Kidney (tissue), 13 donors: ENCODE measurements at regions not wholly inside any gene's neighbourhood (a gene's known extent, or its start where the extent isn't known, plus 50 kb on each side); places are given as distances from the start of the nearest gene placed in this dataset.

Experiments
- DNase-seq, 5 donors: peaks; one replicate each; pipeline ENCODE4 v3.0.0-alpha.2; 2013 to 2020
- FAIRE-seq: peaks from 2 replicates; lab custom pipeline; 2012; peaks lifted over from hg19 to GRCh38; lab: Jason Lieb, UNC
- H3K27ac ChIP-seq, 2 donors: one replicate each; pipeline ENCODE4 v1.7.0; 2013; ENCODE audit warnings: low read depth in 2 of 2, low read length in 2 of 2, inconsistent platforms in 1 of 2
- H3K27me3 ChIP-seq: one replicate; pipeline ENCODE4 v1.7.1; 2013; ENCODE audit warnings: low read length, inconsistent platforms; ENCODE audit not compliant: control insufficient read depth, insufficient read depth
- H3K36me3 ChIP-seq, 3 donors: one replicate each; pipeline versions ENCODE4 v1.7.0 to v1.7.1; 2013; ENCODE audit warnings: low read length in 3 of 3, control low read depth in 1 of 3, inconsistent platforms in 1 of 3; ENCODE audit not compliant: insufficient read depth in 3 of 3, control insufficient read depth in 2 of 3
- H3K4me1 ChIP-seq, 3 donors: one replicate each; pipeline versions ENCODE4 v1.7.0 to v1.7.1; 2013; ENCODE audit warnings: low read length in 3 of 3, inconsistent platforms in 1 of 3, low read depth in 1 of 3; ENCODE audit not compliant: control insufficient read depth in 2 of 3, insufficient read depth in 2 of 3
- H3K4me3 ChIP-seq, 3 donors: one replicate each; pipeline versions ENCODE4 v1.7.0 to v1.8.1; 2013; ENCODE audit warnings: low read length in 3 of 3, control low read depth in 1 of 3, inconsistent platforms in 1 of 3
- H3K9ac ChIP-seq, 3 donors: one replicate each; pipeline versions ENCODE4 v1.7.0 to v1.7.1; 2013; ENCODE audit warnings: low read length in 3 of 3, control low read depth in 1 of 3, inconsistent platforms in 1 of 3
- H3K9me3 ChIP-seq, 3 donors: one replicate each; pipeline versions ENCODE4 v1.7.0 to v1.7.1; 2013; ENCODE audit warnings: low read length in 3 of 3, control low read depth in 1 of 3, inconsistent platforms in 1 of 3; ENCODE audit not compliant: control insufficient read depth in 2 of 3, insufficient read depth in 1 of 3
- intact Hi-C: fragments of 100-400 bp; cut with DNase I; formaldehyde crosslinking; loops from one replicate; pipeline ENCODE4 v1.11.1; 2022
- TF ChIP-seq, protein P1 (sequence below): IDR thresholded peaks from 3 replicates; pipeline ENCODE4 v1.5.1; 2012; ENCODE audit warnings: mild to moderate bottlenecking, moderate library complexity, borderline replicate concordance; ENCODE audit not compliant: insufficient read depth; ENCODE audit errors: extremely low read depth
- donor health status: control.
- donor health status: control.
- donor health status: control.
- donor health status: control.
- donor health status: control.
- donor health status: DM: yes; HTN: yes; CAD: no.
- donor health status: Normal renal cell carcinoma (clear cell type).

DNA sequence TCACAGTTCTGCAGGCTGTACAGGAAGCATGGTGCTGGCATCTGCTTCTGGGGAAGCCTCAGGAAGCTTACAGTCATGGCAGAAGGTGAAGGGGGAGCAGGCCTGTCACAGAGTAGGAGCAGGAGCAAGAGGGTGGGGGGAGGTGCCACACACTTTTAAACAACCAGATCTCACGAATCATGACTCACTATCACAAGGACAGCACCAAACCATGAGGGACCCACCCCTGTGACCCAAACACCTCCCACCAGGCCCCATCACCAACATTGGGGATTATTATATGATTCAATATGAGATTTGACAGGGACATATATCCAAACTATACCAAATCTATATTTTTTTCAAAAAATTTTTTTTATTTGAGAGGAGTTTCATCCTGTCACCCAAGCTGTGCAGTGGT, 51.0 kb upstream of the GLS start:
- no peak overlapping the region for H3K4me3 ChIP-seq
- intact Hi-C loops: no loop called here
- TF ChIP-seq, protein P1, sequence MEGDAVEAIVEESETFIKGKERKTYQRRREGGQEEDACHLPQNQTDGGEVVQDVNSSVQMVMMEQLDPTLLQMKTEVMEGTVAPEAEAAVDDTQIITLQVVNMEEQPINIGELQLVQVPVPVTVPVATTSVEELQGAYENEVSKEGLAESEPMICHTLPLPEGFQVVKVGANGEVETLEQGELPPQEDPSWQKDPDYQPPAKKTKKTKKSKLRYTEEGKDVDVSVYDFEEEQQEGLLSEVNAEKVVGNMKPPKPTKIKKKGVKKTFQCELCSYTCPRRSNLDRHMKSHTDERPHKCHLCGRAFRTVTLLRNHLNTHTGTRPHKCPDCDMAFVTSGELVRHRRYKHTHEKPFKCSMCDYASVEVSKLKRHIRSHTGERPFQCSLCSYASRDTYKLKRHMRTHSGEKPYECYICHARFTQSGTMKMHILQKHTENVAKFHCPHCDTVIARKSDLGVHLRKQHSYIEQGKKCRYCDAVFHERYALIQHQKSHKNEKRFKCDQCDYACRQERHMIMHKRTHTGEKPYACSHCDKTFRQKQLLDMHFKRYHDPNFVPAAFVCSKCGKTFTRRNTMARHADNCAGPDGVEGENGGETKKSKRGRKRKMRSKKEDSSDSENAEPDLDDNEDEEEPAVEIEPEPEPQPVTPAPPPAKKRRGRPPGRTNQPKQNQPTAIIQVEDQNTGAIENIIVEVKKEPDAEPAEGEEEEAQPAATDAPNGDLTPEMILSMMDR: no peak
- H3K36me3 ChIP-seq: no peaks in the 10 kb centered on the region
- no peaks in the 10 kb centered on the region for H3K4me1 ChIP-seq
- no peak overlapping the region for H3K27ac ChIP-seq
- no peak for DNase-seq
- no peak for FAIRE-seq
- H3K9ac ChIP-seq: no peak overlapping the region
- no peaks in the 10 kb centered on the region for H3K27me3 ChIP-seq
- H3K9me3 ChIP-seq: no peaks in the 10 kb centered on the region
